GM10248 (cell line): ENCODE measurements at regions not wholly inside any gene's neighbourhood (a gene's known extent, or its start where the extent isn't known, plus 50 kb on each side); places are given as distances from the start of the nearest gene placed in this dataset.
"Not testable (repeated sequence)": the region's sequence is repeated elsewhere in the genome, so short reads cannot be mapped to it uniquely, and the experiment has no call there.

ENCODE experiments used
- CTCF ChIA-PET: fragments of 300-600 bp; sonication (Branson Sonifier 250); formaldehyde crosslinking; extraction: SDS; loops from one replicate; lab custom pipeline; 2021; ENCODE audit warnings: antibody characterized with exemption; lab: Yijun Ruan, JAX
- POLR2A ChIA-PET: fragments of 350-650 bp; sonication (Branson Sonifier 250); formaldehyde crosslinking; extraction: SDS; loops from one replicate; lab custom pipeline; 2020; ENCODE audit warnings: antibody characterized with exemption; lab: Yijun Ruan, JAX
- DNase-seq: peaks from one replicate; pipeline ENCODE4 v3.0.0; 2012; ENCODE audit errors: extremely low spot score
- CTCF ChIP-seq: IDR thresholded peaks from 2 replicates; pipeline ENCODE4 v1.5.1; 2012; ENCODE audit warnings: mild to moderate bottlenecking, low read depth; ENCODE audit errors: extremely low read depth, missing control alignments, control extremely low read depth

DNA sequence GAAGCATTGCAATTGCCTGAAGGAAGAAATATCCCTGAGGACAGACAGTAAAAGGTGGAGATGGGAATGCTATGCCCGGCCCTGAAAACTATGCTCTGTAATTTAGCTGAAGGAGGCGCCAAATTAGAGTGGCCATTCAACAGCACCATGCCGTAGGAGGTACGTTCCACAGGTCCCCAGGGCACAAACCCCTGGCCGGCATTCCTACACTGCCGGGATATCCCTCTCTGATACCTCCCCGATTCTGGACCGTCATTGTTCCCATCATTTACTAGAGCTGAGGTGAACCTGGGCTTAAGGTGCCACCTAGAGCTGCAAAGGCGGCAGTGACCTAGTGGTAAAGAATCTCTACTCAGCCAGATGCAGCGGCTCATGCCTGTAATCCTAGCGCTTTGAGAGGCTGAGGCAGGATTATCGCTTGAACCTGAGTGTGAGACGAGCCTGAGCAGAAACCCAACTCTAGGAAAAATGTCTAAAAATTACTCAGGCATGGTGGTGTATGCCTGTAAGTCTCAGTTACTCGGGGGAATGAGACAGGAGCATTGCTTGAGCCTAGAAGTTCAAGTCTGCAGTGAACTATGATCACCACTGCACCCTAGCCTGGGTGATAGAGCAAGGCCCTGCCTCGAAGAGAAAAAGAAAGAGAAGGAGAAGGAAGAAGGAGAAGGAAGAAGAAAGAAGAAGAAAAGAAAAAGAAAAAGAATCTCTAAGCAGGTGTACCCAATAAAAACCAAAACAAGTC, 53.0 kb upstream of the TNKS2 start:
- DNase-seq = no peak
- CTCF ChIA-PET = interaction anchor here (0.6 to 1.1 kb wide), 3 partner anchors 9 to 110 kb away, joined by 3 read pairs; no protein-coding TSS in a partner anchor
- POLR2A ChIA-PET = no interaction called here
- TF ChIP-seq CTCF = no peak

DNA sequence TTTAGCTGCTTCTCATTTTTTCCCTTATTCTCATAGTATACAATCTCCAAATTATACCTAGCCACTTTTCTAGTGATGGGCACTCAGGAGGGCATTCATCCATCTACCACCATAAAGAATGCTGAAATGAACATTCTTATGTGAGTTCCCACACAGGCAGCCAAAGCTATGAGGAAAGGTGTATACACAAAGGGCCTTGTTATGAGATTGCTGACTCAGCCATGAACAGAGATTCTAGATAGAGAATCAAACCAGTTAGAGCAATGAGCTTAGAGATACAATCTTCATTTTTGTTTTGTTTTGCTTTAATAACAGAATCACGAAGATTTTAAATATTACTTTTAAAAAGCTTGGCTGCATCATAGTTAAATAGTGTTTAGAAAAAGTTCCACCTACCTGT, 54.8 kb upstream of the TNKS2 start:
- ChIA-PET POLR2A (no interaction called here), CTCF (interaction anchor here (0.7 kb wide), 1 partner anchor 32 kb away, joined by 3 read pairs; no protein-coding TSS in a partner anchor)
- no peak for DNase-seq
- no peak for TF ChIP-seq CTCF

DNA sequence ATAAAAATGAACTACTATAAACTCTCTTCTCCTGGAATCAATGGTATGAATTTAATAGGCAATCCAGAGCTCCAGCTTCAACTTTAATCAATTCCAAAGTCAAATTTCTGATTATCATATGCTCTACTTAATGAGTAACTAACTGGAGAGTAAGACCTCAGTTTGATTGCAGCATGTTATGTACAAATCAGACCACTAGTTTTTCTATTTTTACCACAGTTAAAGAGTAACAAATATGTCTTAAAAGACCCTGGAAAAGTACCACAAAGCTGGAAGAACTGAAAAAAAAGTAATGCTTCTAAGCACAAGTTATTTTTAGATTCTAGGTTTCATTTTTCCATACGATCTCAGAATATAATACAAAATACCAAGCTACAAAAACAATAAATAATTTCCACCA, 56.0 kb upstream of the TNKS2 start:
- TF ChIP-seq CTCF = no peak
- ChIA-PET POLR2A (no interaction called here), CTCF (no interaction called here)
- no peak for DNase-seq

GRCh38 chr10:91741356-91741755, 56.9 kb upstream of the TNKS2 start:
- no peak for TF ChIP-seq CTCF
- no peak for DNase-seq
- POLR2A ChIA-PET = no interaction called here
- CTCF ChIA-PET = no interaction called here

DNA sequence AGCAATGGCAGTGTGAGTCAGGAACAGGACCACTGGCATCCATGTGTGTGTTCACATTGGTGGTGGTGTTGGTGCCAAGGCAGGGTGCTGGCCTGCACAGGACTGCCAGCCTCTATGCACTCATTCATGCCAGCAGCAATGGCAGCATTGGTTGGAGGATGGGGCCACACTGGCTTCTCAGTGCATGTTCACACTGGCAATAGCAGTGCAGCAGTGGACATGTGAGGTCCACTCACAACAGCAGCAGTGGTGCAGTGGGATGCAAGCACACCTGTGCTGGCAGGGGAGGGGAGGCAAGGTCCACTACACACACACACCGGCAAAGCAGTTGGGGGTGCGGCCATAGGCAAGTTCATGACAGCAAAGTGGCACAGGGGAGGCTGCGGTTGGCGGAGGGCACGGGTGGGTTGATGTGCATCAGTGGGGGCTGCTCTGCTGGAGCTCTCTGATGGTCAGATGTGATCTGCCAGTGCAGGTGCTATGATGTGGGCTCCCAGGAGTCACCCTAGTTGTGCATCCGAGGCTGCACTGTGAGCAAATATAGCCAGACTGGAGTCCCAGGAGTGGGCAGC, 57.8 kb upstream of the TNKS2 start:
- TF ChIP-seq CTCF = no peak
- CTCF ChIA-PET = no interaction called here

GRCh38 chr10:91732265-91732664, 66.0 kb upstream of the TNKS2 start:
- POLR2A ChIA-PET, DNase-seq, CTCF ChIA-PET: not testable (repeated sequence)

More for the DNA sequence above, 57.8 kb upstream of the TNKS2 start:
- POLR2A ChIA-PET = no interaction called here
- DNase-seq = no peak

GRCh38 chr10:91729339-91729738, 68.9 kb upstream of the TNKS2 start:
- DNase-seq, POLR2A ChIA-PET, CTCF ChIA-PET: not testable (repeated sequence)

- no peak for TF ChIP-seq CTCF
- no peak for DNase-seq
- ChIA-PET CTCF (no interaction called here), POLR2A (no interaction called here)
Observed at GRCh38 chr10:91726355-91726754, 71.9 kb upstream of the TNKS2 start.
